ENCODE measurements at regions not wholly inside any gene's neighbourhood (a gene's known extent, or its start where the extent isn't known, plus 50 kb on each side); places are given as distances from the start of the nearest gene placed in this dataset.

DNA sequence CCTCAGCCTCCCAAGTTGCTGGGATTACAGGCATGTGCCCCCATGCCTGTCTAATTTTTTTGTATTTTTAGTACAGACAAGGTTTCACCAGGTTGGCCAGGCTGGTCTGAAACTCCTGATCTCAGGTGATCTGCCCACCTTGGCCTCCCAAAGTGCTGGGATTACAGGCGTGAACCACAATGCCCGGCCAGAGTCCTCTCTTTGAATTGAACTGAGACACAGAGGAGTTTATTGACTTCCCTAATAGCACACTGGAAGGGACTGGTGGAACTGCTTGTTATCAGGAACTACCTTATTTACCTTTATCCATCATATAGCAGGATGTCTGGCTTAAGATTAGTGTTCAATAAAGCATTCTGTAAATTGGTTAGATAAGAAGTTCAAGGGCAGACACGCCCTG is 613.8 kb downstream of the EFNB2 start:
- Histone ChIP-seq H3K4me3 (replicated peaks in 1 of 4; ENCODE audit: control extremely low read depth in 1 of 4, insufficient read depth in 1 of 4, low read depth in 3 of 4, low read length in 4 of 4) (no peak overlapping the region), H3K36me3 (ENCODE audit: control insufficient read depth, insufficient read depth, low read length) (no peaks in the 10 kb centered on the region), H3K9ac (ENCODE audit: insufficient read depth, low read length) (no peak overlapping the region), H3K9me3 (ENCODE audit: control insufficient read depth, insufficient read depth, low read depth, low read length) (no peaks in the 10 kb centered on the region), H3K4me1 (ENCODE audit: control insufficient read depth, extremely low read depth, insufficient read depth, low read length) (peaks cover 13% of the 10 kb centered on the region), H3K4me2 (ENCODE audit: extremely low read depth, insufficient read depth, low read length) (no peak overlapping the region), H2AFZ (ENCODE audit: low read length) (no peak overlapping the region), H3K27ac (ENCODE audit: insufficient read depth, low read length) (no peak overlapping the region), H3K79me2 (ENCODE audit: control insufficient read depth, insufficient read depth, low read length) (no peaks in the 10 kb centered on the region), H4K20me1 (ENCODE audit: control insufficient read depth, extremely low read depth, insufficient read depth, low read length) (no peaks in the 10 kb centered on the region), H3K27me3 (ENCODE audit: control insufficient read depth, insufficient read depth, low read length) (no peaks in the 10 kb centered on the region)
- TF ChIP-seq EZH2 (IDR thresholded peaks at IDR 0.05; ENCODE audit: low read length, missing control alignments), result no peak
- TF ChIP-seq, protein P1, sequence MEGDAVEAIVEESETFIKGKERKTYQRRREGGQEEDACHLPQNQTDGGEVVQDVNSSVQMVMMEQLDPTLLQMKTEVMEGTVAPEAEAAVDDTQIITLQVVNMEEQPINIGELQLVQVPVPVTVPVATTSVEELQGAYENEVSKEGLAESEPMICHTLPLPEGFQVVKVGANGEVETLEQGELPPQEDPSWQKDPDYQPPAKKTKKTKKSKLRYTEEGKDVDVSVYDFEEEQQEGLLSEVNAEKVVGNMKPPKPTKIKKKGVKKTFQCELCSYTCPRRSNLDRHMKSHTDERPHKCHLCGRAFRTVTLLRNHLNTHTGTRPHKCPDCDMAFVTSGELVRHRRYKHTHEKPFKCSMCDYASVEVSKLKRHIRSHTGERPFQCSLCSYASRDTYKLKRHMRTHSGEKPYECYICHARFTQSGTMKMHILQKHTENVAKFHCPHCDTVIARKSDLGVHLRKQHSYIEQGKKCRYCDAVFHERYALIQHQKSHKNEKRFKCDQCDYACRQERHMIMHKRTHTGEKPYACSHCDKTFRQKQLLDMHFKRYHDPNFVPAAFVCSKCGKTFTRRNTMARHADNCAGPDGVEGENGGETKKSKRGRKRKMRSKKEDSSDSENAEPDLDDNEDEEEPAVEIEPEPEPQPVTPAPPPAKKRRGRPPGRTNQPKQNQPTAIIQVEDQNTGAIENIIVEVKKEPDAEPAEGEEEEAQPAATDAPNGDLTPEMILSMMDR (conservative IDR thresholded peaks at IDR 0.05 in 1 of 2, IDR thresholded peaks at IDR 0.05 in 1 of 2; ENCODE audit: low read depth in 1 of 2, low read length in 2 of 2), result no peak
- no peak for DNase-seq (ENCODE audit: low read depth in 2 of 2)

DNA sequence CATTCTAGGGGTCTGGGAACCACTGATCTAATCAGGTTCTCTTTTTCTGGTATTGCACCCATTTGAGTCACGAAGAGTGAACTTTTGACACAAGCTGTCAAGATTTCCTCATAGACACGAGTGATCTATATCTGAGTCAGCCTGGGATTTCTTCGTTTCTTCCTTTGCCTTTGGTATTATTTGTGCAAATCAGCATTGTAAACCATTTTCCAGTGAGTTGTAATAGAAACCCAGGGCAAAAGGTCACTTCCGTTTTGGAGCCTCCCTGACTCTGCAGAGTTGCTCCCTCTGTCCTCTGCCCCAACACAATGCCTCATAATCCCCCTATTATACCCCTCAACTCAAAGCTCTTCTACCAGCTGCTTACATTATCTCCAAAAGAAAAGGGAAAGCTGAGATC is 615.1 kb downstream of the EFNB2 start:
- H4K20me1 ChIP-seq (ENCODE audit: control insufficient read depth, extremely low read depth, insufficient read depth, low read length), result no peaks in the 10 kb centered on the region
- H3K27me3 ChIP-seq (ENCODE audit: control insufficient read depth, insufficient read depth, low read length), result no peaks in the 10 kb centered on the region
- H3K4me3 ChIP-seq (replicated peaks in 1 of 4; ENCODE audit: control extremely low read depth in 1 of 4, insufficient read depth in 1 of 4, low read depth in 3 of 4, low read length in 4 of 4), result no peak overlapping the region
- H3K9me3 ChIP-seq (ENCODE audit: control insufficient read depth, insufficient read depth, low read depth, low read length), result no peaks in the 10 kb centered on the region
- H3K27ac ChIP-seq (ENCODE audit: insufficient read depth, low read length), result peak overlapping the region; percentile 48
- TF ChIP-seq, protein P1 (conservative IDR thresholded peaks at IDR 0.05 in 1 of 2, IDR thresholded peaks at IDR 0.05 in 1 of 2; ENCODE audit: low read depth in 1 of 2, low read length in 2 of 2), result no peak
- no peak for TF ChIP-seq EZH2 (IDR thresholded peaks at IDR 0.05; ENCODE audit: low read length, missing control alignments)
- peak; percentile 60 to 98 for DNase-seq (ENCODE audit: low read depth in 2 of 2)
- no peaks in the 10 kb centered on the region for H3K36me3 ChIP-seq (ENCODE audit: control insufficient read depth, insufficient read depth, low read length)
- H3K4me1 ChIP-seq (ENCODE audit: control insufficient read depth, extremely low read depth, insufficient read depth, low read length), result peaks cover 13% of the 10 kb centered on the region
- H2AFZ ChIP-seq (ENCODE audit: low read length), result no peak overlapping the region
- H3K4me2 ChIP-seq (ENCODE audit: extremely low read depth, insufficient read depth, low read length), result no peak overlapping the region
- no peak overlapping the region for H3K9ac ChIP-seq (ENCODE audit: insufficient read depth, low read length)
- no peaks in the 10 kb centered on the region for H3K79me2 ChIP-seq (ENCODE audit: control insufficient read depth, insufficient read depth, low read length)

GRCh38 chr13:105918842-105919741 is 616.4 kb downstream of the EFNB2 start:
- Histone ChIP-seq H3K4me3 (replicated peaks in 1 of 4; ENCODE audit: control extremely low read depth in 1 of 4, insufficient read depth in 1 of 4, low read depth in 3 of 4, low read length in 4 of 4) (no peak overlapping the region), H3K27ac (ENCODE audit: insufficient read depth, low read length) (peak overlapping the region; percentile 48), H3K27me3 (ENCODE audit: control insufficient read depth, insufficient read depth, low read length) (no peaks in the 10 kb centered on the region), H3K36me3 (ENCODE audit: control insufficient read depth, insufficient read depth, low read length) (no peaks in the 10 kb centered on the region), H3K4me2 (ENCODE audit: extremely low read depth, insufficient read depth, low read length) (peak overlapping the region; percentile 13), H3K79me2 (ENCODE audit: control insufficient read depth, insufficient read depth, low read length) (no peaks in the 10 kb centered on the region), H2AFZ (ENCODE audit: low read length) (no peak overlapping the region), H3K4me1 (ENCODE audit: control insufficient read depth, extremely low read depth, insufficient read depth, low read length) (peaks cover 13% of the 10 kb centered on the region), H4K20me1 (ENCODE audit: control insufficient read depth, extremely low read depth, insufficient read depth, low read length) (no peaks in the 10 kb centered on the region), H3K9me3 (ENCODE audit: control insufficient read depth, insufficient read depth, low read depth, low read length) (no peaks in the 10 kb centered on the region), H3K9ac (ENCODE audit: insufficient read depth, low read length) (no peak overlapping the region)
- DNase-seq (ENCODE audit: low read depth in 2 of 2), result peak; percentile 83 to 91
- TF ChIP-seq EZH2 (IDR thresholded peaks at IDR 0.05; ENCODE audit: low read length, missing control alignments), result no peak
- TF ChIP-seq, protein P1 (conservative IDR thresholded peaks at IDR 0.05 in 1 of 2, IDR thresholded peaks at IDR 0.05 in 1 of 2; ENCODE audit: low read depth in 1 of 2, low read length in 2 of 2), result no peak
